ENCODE measurements at regions not wholly inside any gene's neighbourhood (a gene's known extent, or its start where the extent isn't known, plus 50 kb on each side); places are given as distances from the start of the nearest gene placed in this dataset.

- no peak for DNase-seq
These were observed 77.8 kb downstream of the DLL1 start for GRCh38 chr6:170212956-170213636.

DNA sequence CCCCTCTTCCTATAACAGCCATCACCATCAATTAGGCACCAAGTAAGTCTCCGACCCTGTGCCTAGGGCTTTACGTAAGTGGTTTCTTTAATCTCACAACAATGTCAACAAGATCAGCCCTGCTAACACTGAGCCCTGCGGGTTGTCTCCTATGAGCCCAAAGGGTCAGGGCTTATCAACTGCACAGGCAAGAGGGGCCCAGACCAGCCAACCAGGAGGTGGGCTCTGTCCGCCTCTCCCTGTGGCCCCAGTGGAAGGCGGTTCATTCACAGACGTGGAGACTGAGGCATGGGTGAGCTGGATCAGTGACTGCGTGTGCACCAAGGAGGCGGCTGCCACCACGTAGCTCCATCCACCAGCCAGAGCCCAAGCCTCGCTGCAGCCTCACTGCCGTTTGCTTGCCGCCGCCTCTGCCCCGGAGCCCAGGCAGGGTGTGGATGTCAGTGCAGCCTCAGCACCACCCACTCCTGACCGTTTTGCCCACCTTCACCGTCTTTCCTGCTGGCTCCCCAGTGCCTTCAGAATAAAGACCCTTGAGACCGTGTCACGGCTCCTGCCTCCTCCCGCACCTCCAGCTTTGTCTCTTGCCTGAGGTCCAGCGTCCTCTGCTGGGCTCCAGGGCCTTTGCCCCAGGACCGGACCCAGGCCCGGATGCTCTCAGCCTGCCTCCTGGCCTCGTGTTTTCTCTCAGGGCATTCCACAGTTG, 78.7 kb downstream of the DLL1 start:
- no peak for DNase-seq

DNA sequence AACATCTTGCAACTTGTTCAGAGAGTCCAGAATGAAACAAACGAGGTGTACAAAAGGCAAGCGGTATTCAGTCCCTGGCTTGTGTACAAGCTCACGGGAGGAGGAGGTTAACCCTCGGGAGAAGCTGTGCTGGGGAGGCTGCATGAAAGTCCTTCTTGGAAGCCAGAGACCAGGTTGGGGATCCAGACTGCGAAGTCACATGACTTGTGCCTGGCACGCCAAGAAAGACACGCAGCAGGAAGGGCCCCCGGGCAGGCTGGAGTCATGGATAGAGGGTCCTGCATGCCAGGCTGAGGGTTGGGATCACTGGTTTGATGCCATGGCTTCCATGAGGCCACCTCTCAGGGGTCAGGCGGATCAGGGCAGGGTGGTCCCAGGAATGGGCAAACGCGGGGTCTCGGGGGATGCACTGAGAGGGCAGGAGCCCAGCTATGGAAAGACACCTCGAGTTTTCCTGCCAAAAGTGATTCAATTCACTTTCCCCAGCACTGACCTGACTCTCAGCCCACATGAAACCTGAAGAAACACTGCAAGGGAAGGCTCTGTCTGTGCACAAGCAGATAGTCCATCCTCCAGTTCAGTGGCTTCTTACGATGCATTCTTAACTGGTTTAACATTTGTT, 79.4 kb downstream of the DLL1 start:
- no peak for DNase-seq

DNA sequence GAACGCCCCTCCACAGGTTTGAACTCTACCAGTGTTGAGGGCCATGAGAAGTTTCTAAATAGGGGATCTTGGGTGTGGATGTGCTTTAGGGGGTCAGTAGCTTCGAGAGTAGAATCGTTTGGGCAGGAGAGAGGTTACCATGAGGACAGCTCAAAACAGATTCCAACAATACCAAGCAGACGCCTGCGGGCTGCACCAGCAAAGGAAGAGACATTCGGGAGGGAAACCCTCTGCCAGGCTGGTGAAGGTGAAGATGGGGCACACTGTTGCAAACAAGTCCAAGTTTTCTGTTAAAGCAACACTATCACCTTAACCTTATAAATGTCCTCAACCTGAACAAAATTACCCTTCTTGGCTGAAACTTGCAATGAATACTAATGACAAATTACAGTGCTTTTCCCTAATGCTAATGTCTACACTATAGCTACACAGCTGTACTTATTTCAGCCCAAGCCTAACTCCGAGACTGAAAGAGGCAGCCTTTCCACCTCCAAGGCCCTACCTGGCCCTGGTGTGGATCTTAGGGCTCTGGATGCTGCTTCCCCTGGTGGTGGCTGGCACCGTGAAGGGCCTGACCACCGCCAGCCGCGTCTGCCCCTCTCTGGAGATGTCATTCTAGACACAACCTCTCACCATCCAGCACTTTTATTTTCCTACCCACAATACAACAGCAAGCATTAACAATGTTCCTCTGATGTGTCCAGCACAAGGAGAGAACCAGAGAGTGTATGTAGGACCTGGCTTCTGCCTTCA, 80.1 kb downstream of the DLL1 start:
- DNase-seq, result no peak

DNA sequence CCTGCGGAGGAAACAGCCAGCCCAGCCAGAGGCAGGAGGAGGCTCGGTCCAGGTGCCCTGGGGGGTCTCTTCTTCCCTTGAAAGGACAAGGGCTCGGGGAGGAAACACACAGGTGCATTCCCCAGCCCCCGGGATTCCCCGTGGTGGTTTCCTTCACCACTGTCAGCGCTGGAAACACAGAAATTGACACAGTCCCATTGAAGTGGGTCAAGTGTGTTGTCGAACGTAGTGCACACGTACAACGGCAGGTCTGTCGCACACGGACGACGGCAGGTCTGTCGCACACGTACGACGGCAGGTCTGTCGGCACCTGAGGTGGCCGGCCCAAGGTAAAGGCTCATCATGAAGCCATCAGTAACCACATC, 80.9 kb downstream of the DLL1 start:
- no peak for DNase-seq

DNA sequence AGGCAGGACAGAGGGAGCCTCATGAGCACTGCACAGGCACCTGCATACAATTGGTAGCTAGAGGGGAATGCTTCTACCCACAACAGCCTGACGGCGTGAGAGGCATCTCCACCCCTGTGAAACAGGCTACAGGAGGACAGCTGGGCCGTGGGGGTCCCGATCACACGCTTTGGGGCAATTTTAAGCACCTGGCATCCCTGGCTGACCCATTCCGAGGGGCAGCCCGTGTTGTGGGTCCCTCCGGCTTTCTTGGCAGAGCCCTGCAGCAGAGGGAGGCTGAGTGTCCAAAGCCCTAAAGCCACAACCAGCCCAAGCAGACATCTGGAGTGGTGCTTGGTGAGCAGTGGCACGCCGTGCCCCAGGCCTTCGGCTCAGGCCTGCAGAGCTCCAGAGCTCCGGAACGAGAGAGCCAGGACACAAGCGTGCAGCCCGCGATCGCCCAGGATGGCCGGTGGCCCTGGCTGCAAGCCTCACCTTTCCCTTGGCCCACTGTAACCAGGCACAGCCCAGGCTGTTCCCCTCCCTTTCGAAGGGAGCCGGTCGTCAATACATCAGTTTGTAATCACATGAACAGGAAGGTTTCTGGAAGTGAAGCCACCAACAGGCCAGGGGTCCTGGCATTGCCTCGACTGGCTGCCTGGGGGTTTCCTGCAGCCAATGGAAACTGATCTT, 81.4 kb downstream of the DLL1 start:
- DNase-seq, result no peak

- DNase-seq, result no peak
These were observed 82.1 kb downstream of the DLL1 start for GRCh38 chr6:170208651-170209353.

- no peak for DNase-seq
These were observed 82.7 kb downstream of the DLL1 start for GRCh38 chr6:170208182-170208601.

DNA sequence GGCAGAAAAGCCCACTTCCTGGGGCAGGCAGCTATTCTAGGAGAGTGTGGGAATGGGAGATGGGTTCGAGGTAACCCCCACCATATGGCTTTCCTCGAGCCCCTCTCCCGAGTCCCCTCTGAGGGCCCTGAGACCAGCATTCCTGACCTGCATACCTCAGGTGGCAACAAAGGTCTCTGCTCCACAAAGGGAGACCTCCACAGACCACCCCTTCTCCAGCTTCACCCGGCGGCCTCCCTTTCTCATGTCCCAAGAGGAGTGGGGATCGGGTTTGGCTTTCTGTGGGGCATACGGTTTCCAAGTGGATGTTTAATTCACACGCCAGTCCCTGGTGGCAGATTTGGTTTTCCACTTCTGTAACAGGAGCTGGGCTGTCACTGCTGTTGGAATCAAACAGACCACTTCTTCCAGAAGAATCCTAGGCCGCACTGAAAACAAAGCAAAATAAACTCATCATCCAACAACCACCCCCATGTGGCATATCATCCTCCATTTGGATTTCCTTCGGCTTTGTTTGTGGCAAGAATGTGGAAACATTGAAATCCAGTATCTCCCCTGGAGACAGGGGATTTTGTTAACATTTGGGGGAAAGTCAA, 83.2 kb downstream of the DLL1 start:
- no peak for DNase-seq

DNA sequence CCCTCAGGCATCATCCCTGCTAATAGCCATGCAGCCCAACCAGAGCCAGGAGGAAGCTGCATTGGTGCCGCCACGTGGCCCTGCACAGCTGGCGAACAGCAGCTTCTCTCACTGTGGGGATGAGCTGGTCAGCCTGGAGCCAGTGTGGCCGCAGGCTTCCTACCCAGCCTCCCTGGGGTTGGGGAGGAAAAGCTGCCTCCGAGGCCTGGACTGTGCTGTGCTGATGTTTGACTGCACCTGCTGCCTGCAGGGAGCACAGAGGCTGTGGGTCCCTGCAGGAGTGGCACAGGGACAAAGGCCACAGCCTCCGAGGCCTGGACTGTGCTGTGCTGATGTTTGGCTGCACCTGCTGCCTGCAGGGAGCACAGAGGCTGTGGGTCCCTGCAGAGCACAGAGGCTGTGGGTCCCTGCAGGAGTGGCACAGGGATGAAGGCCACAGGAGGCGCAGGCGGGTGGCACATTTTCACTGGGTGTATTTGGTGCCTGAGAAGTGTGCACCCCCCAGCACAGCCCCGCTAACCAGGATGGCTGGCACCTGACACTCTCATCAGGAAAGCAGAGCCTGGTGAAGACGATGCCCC, 83.9 kb downstream of the DLL1 start:
- no peak for DNase-seq

DNA sequence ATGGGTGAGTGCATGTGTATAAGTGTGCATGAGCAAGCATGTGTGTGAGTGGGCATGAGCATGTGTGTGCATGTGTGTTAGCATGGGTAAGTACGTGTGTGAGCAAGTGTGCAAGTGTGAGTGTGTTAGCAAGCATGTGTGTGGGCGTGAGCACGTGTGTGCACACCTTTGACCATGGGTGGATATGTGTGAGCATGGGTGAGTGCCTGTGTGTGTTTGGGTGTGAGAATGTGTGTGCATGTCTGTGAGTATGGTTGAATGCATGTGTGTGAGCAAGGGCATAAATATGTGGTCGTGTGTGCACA, 84.6 kb downstream of the DLL1 start:
- DNase-seq, result no peak

DNA sequence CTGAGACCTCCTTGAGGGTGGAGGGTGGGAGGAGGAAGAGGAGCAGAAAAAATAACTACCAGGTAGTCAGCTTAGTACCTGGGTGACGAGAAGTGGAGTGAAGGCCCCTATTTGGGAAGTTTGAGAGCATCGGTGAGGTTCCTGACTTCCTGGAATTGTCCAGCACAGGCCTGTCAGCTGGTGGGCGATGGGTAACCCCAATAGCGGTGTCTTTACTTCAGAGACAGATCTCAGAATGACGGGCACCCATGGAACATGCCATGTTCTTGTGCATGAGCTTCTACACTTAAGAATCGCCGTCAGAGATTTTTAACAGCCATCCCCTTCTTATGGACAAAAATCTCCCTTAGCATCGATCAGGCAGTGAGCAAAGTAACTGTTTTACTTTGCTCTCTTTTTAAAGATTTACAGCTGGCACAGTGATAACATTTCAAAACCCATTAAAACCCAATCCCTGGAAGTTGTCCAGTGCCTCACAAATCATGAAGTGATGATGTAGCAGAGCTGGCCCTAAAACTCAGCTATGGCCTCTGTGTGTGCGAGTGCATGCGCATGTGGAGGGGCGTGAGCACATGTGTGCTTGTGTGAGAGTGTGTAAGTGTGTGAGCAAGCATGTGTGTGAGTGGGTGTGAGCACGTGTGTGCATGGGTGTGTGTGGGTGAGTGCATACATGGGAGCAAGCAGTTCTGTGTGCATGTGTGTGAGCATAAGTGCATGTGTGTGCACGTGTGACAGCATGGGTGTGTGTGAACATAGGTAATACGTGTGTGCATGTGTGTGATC, 85.2 kb downstream of the DLL1 start:
- no peak for DNase-seq

DNA sequence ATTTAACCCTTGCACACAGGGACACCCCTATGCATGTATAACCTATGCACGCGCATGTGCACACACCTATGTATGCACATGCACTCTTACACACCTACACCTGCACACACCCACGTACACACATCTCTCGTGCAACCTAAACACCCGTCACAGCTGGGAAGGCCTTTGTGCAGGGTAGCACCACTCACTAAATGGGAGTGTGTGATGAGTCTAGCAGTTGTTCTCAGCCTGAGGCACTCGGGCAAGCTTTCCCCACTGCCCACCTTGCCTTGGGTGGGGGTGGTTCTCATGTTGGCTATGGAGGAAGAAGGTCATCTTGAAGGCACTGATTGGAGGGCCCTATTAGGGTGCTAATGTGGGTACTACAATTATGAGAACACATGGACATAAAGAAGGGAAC, 85.8 kb downstream of the DLL1 start:
- no peak for DNase-seq

DNA sequence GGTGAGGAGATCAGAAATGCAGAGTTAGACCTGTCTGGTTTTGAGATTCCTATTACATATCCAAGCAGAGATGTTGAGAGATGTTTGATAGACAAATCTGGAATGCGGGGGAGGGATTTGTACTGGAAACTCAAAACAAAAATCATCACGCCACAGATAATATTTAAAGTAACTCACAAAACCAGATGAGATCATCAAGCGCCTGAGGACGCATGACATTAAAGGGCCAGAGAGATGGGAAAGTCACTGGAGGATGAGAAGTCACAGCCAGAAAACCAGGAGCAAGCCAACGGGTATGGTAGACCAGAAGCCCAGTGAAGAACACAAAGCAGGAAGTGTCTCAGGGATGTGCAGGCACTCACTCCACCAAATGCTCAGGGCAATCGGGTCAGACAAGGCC, 87.7 kb downstream of the DLL1 start:
- DNase-seq, result no peak

GRCh38 chr6:170202416-170203135, 88.3 kb downstream of the DLL1 start:
- DNase-seq, result no peak

GRCh38 chr6:170201361-170201760, 89.5 kb downstream of the DLL1 start:
- DNase-seq, result no peak

DNA sequence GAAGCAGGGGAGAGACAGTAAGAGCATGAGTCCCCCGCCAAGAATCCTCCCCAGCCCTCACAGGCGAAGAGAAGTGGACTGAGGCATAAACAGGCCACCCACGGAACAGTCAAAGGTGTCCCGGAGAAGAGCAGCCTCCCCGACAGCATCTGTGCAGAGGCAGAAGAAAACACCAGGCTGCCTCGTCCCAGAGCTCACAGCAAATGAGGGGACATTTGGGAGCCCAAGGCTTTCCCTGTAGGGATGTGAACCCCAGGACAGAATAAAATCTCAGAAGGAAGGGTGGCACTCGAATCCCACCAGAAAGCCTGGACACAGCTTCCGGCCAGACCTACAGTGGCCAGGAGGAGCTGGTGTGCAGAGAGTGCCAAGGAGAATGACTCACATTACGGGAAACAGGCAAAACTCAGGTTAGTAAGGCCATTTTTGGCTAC, 90.4 kb downstream of the DLL1 start:
- no peak for DNase-seq

DNA sequence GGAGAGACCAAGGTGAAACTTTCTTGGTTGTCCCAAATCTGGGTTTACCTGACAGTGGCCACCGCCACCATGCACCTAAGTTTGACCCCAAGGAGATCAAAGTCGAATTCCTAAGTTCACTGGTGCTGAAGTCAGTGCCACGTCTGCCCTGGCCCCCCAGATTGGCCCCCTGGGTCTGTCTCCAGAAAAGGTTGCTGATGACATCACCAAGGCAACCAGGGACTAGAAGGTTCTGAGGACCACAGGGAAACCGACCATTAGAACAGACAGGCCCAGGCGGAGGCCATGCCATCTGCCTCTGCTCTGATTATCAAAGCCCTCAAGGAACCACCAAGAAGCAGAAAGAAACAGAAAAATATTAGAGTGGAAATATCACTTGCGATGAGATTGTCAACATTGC, 91.2 kb downstream of the DLL1 start:
- no peak for DNase-seq

DNA sequence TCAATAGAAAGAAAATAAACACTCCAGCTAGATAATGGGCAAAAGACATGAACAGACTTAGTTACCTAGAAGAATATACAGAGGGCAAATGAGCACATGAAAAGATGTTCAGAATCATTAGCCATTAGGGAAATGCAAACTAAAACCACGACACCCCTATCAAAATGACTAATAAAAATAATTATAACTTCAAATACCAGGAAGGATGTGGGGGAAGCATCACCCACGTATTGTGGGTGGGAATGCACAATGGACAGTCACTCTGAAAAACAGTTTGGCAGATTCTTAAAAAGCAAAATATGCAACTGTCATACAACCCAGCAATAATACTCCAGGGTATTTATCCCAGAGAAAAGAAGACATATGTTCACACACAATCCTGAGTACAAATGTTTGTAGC, 92.6 kb downstream of the DLL1 start:
- no peak for DNase-seq

DNA sequence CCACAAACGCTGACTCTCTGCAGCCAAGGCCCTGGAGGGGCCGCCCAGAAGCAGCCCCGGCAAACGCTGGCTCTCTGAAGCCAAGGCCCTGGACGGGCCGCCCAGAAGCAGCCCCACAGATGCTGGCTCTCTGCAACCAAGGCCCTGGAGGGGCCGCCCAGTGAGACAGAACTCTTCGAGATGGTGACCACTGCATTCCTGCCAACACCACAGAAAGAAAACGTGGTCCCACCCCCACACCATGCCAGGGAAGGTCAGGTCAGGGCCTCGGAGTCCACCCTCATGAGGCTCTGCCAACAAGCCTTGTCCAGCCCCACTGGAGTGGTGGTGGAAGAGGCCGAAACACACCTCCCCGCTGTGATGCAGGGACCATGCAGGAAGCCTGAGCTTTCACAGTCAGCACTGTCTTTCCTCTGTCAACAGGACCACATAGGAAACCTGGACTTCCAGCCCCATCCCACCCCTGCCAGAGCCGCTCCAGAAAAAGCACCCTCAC, 97.5 kb downstream of the DLL1 start:
- no peak for DNase-seq

Measured in T1000 (cell line).